HEK293 (cell line): ENCODE measurements at regions not wholly inside any gene's neighbourhood (a gene's known extent, or its start where the extent isn't known, plus 50 kb on each side); places are given as distances from the start of the nearest gene placed in this dataset.

Source experiments
- MYNN ChIP-seq: fragments of 450-650 bp; formaldehyde crosslinking; IDR thresholded peaks from 2 replicates; pipeline ENCODE4 v1.5.1; 2016; ENCODE audit warnings: missing biosample characterization, missing genetic modification characterization, borderline replicate concordance
- MZF1 ChIP-seq: fragments of 450-650 bp; formaldehyde crosslinking; IDR thresholded peaks from 2 replicates; pipeline ENCODE4 v1.5.1; 2017; ENCODE audit warnings: missing biosample characterization, missing genetic modification characterization, borderline replicate concordance
- ZNF585B ChIP-seq: fragments of 450-650 bp; formaldehyde crosslinking; IDR thresholded peaks from 2 replicates; pipeline ENCODE4 v1.5.1; 2016; ENCODE audit warnings: missing biosample characterization, missing genetic modification characterization
- ZNF777 ChIP-seq: fragments of 450-650 bp; formaldehyde crosslinking; IDR thresholded peaks from 2 replicates; pipeline ENCODE4 v1.5.1; 2017; ENCODE audit warnings: missing biosample characterization, missing genetic modification characterization, borderline replicate concordance
- TF ChIP-seq, protein P1 (sequence below): fragments of 450-650 bp; formaldehyde crosslinking; IDR thresholded peaks from 2 replicates; pipeline ENCODE4 v1.5.1; 2016; ENCODE audit warnings: missing biosample characterization, missing genetic modification characterization
- TF ChIP-seq, protein P2 (sequence below): fragments of 450-650 bp; formaldehyde crosslinking; optimal IDR thresholded peaks from 2 replicates; pipeline ENCODE3; 2016; ENCODE audit warnings: missing biosample characterization, mild to moderate bottlenecking, missing genetic modification characterization

DNA sequence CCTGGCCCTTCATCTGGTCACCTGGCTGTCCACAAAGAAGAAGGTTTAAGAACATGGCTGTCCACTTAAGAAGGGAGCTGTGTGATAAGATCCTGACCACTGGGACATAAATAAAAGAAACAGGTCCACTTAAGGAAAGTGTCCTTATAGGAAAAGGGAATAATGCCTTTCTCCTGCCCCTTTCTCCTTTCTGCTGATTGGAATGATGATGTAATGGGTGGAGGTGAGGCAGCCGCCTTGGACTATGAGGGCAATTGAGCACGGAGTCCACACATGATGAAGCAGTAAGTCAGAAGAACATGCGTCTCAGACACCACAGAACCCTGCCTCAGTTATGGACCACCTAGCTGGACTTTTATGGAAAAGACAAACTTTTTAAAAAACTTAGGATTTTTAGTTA, 401.1 kb downstream of the SHANK2 start:
- TF ChIP-seq ZNF777 (no peak), MZF1 (no peak), MYNN (tag by site-specific recombination) (no peak), ZNF585B (no peak)
- TF ChIP-seq, protein P1, sequence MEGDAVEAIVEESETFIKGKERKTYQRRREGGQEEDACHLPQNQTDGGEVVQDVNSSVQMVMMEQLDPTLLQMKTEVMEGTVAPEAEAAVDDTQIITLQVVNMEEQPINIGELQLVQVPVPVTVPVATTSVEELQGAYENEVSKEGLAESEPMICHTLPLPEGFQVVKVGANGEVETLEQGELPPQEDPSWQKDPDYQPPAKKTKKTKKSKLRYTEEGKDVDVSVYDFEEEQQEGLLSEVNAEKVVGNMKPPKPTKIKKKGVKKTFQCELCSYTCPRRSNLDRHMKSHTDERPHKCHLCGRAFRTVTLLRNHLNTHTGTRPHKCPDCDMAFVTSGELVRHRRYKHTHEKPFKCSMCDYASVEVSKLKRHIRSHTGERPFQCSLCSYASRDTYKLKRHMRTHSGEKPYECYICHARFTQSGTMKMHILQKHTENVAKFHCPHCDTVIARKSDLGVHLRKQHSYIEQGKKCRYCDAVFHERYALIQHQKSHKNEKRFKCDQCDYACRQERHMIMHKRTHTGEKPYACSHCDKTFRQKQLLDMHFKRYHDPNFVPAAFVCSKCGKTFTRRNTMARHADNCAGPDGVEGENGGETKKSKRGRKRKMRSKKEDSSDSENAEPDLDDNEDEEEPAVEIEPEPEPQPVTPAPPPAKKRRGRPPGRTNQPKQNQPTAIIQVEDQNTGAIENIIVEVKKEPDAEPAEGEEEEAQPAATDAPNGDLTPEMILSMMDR (tag by site-specific recombination) = no peak
- TF ChIP-seq, protein P2, sequence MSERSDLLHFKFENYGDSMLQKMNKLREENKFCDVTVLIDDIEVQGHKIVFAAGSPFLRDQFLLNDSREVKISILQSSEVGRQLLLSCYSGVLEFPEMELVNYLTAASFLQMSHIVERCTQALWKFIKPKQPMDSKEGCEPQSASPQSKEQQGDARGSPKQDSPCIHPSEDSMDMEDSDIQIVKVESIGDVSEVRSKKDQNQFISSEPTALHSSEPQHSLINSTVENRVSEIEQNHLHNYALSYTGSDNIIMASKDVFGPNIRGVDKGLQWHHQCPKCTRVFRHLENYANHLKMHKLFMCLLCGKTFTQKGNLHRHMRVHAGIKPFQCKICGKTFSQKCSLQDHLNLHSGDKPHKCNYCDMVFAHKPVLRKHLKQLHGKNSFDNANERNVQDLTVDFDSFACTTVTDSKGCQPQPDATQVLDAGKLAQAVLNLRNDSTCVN (tag by site-specific recombination) = no peak
